DOHH2 (cell line): ENCODE measurements at regions not wholly inside any gene's neighbourhood (a gene's known extent, or its start where the extent isn't known, plus 50 kb on each side); places are given as distances from the start of the nearest gene placed in this dataset.
A peak's percentile ranks its signal among the peaks of the same experiment; 100 is the strongest.

Experiments
- H3F3A ChIP-seq: fragments of 200-600 bp; sonication (generic), shearing (Covaris generic); 2 replicates; pipeline ENCODE4 v1.6.0; 2016; ENCODE audit warnings: antibody characterized with exemption, mild to moderate bottlenecking; ENCODE audit not compliant: control insufficient read depth, insufficient read depth
- H3K27ac ChIP-seq: fragments of 200-600 bp; sonication (generic); 2 replicates; pipeline ENCODE4 v1.5.1; 2014; ENCODE audit warnings: low read depth, mild to moderate bottlenecking, low read length, moderate library complexity
- H3K27me3 ChIP-seq: fragments of 200-600 bp; sonication (generic); 2 replicates; pipeline ENCODE4 v1.6.1; 2014; ENCODE audit warnings: mild to moderate bottlenecking, low read length, mixed read lengths; ENCODE audit not compliant: control insufficient read depth
- H3K36me3 ChIP-seq: fragments of 200-600 bp; sonication (generic); 2 replicates; pipeline ENCODE4 v1.6.1; 2014; ENCODE audit warnings: mild to moderate bottlenecking, low read length, moderate library complexity, mixed read lengths; ENCODE audit not compliant: control insufficient read depth
- H3K4me1 ChIP-seq: fragments of 200-600 bp; sonication (generic); 2 replicates; pipeline ENCODE4 v1.6.1; 2014; ENCODE audit warnings: mild to moderate bottlenecking, low read length, mixed read lengths; ENCODE audit not compliant: control insufficient read depth
- H3K4me2 ChIP-seq: fragments of 200-600 bp; sonication (generic); 2 replicates; pipeline ENCODE4 v1.6.0; 2014; ENCODE audit warnings: mild to moderate bottlenecking, low read length, moderate library complexity
- H3K4me3 ChIP-seq: fragments of 200-600 bp; sonication (generic); 2 replicates; pipeline ENCODE4 v1.5.1; 2014; ENCODE audit warnings: mild to moderate bottlenecking, low read length, mixed read lengths
- H3K79me2 ChIP-seq: fragments of 200-600 bp; sonication (generic); 2 replicates; pipeline ENCODE4 v1.6.1; 2014; ENCODE audit warnings: mild to moderate bottlenecking, low read length, mixed read lengths; ENCODE audit not compliant: control insufficient read depth
- H3K9me2 ChIP-seq: fragments of 200-600 bp; sonication (generic); replicated peaks from 2 replicates; pipeline ENCODE4 v1.6.1; 2014; ENCODE audit warnings: mild to moderate bottlenecking, low read length, mixed read lengths; ENCODE audit not compliant: control insufficient read depth
- H3K9me3 ChIP-seq: fragments of 200-600 bp; sonication (generic); 2 replicates; pipeline ENCODE4 v1.6.1; 2014; ENCODE audit warnings: antibody characterized with exemption, low read length, mixed read lengths; ENCODE audit not compliant: control insufficient read depth, insufficient read depth
- H4K20me1 ChIP-seq: fragments of 200-600 bp; sonication (generic); 2 replicates; pipeline ENCODE4 v1.6.0; 2014; ENCODE audit warnings: low read depth, mild to moderate bottlenecking, antibody characterized with exemption, low read length, moderate library complexity; ENCODE audit not compliant: control insufficient read depth, insufficient read depth
- EZH2phosphoT487 ChIP-seq: fragments of 200-600 bp; sonication (generic); IDR thresholded peaks from 2 replicates; pipeline ENCODE4 v1.6.1; 2017; ENCODE audit warnings: borderline replicate concordance, mild to moderate bottlenecking, antibody characterized with exemption, low read length, moderate library complexity, mixed read lengths
- TF ChIP-seq, protein P1 (sequence below): fragments of 200-600 bp; sonication (generic); IDR thresholded peaks from one replicate; pipeline ENCODE4 v1.5.1; 2014; ENCODE audit warnings: antibody characterized with exemption, mild to moderate bottlenecking, low read depth, low read length; ENCODE audit not compliant: poor library complexity, severe bottlenecking

DNA sequence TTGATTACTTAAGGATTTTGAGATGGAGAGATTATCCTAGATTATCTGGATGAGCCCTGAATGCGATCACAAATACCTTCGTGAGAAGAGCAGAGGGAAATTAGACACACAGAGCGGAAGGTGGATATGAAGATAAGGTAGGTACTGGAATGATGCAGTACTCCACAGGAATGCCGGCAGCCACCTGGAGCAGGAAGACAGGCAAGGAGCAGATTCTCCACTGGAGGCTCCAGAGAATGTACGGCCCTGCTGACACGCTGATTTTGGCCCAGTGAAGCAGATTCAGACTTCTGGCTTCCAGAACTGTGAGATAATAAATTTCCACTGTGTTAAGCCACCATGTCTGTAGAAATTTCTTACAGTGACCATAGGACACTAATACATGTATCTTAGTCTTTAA is 79.4 kb upstream of the PITX2 start:
- Histone ChIP-seq H3K4me1 (peaks cover 44% of the 10 kb centered on the region), H3K36me3 (peaks cover 15% of the 10 kb centered on the region), H3K4me3 (no peak overlapping the region), H3K79me2 (no peaks in the 10 kb centered on the region), H3K9me2 (no peaks in the 10 kb centered on the region), H3K9me3 (peaks cover 13% of the 10 kb centered on the region), H3K27ac (no peak overlapping the region), H3K4me2 (no peak overlapping the region), H4K20me1 (no peaks in the 10 kb centered on the region), H3F3A (peaks cover 8% of the 10 kb centered on the region), H3K27me3 (no peaks in the 10 kb centered on the region)
- TF ChIP-seq, protein P1, sequence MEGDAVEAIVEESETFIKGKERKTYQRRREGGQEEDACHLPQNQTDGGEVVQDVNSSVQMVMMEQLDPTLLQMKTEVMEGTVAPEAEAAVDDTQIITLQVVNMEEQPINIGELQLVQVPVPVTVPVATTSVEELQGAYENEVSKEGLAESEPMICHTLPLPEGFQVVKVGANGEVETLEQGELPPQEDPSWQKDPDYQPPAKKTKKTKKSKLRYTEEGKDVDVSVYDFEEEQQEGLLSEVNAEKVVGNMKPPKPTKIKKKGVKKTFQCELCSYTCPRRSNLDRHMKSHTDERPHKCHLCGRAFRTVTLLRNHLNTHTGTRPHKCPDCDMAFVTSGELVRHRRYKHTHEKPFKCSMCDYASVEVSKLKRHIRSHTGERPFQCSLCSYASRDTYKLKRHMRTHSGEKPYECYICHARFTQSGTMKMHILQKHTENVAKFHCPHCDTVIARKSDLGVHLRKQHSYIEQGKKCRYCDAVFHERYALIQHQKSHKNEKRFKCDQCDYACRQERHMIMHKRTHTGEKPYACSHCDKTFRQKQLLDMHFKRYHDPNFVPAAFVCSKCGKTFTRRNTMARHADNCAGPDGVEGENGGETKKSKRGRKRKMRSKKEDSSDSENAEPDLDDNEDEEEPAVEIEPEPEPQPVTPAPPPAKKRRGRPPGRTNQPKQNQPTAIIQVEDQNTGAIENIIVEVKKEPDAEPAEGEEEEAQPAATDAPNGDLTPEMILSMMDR = no peak
- no peak for TF ChIP-seq EZH2phosphoT487

- Histone ChIP-seq H3K4me2 (peak overlapping the region; percentile 65), H3K27ac (peak overlapping the region; percentile 90), H3K27me3 (no peaks in the 10 kb centered on the region), H4K20me1 (no peaks in the 10 kb centered on the region), H3K4me3 (peak overlapping the region; percentile 60), H3K36me3 (peaks cover 20% of the 10 kb centered on the region), H3F3A (peaks cover 8% of the 10 kb centered on the region), H3K9me2 (no peaks in the 10 kb centered on the region), H3K9me3 (peaks cover 13% of the 10 kb centered on the region), H3K79me2 (no peaks in the 10 kb centered on the region), H3K4me1 (peaks cover 46% of the 10 kb centered on the region)
- TF ChIP-seq EZH2phosphoT487 = no peak
- TF ChIP-seq, protein P1 = no peak
These were observed 82.0 kb upstream of the PITX2 start for GRCh38 chr4:110704748-110705439.

DNA sequence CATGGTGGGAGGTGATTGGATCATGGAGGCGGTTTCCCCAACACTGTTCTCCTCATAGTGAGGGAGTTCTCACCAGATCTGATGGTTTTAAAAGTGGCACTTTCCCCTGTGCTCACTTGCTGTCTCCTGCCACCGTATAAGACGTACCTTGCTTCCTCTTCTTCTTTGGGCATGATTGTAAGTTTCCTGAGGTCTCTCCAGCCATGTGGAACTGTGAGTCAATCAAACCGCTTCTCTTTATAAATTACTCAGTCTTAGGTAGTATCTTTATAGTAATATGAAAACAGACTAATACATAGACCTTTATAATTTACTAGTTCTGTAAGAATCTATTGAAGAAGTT is 82.5 kb upstream of the PITX2 start:
- Histone ChIP-seq H3K4me3 (peak overlapping the region; percentile 60), H3K27ac (peak overlapping the region; percentile 90), H3K4me2 (peak overlapping the region; percentile 65), H3K79me2 (no peaks in the 10 kb centered on the region), H3F3A (peaks cover 8% of the 10 kb centered on the region), H3K9me2 (no peaks in the 10 kb centered on the region), H3K9me3 (peaks cover 13% of the 10 kb centered on the region), H3K4me1 (peaks cover 48% of the 10 kb centered on the region), H4K20me1 (no peaks in the 10 kb centered on the region), H3K27me3 (no peaks in the 10 kb centered on the region), H3K36me3 (peaks cover 20% of the 10 kb centered on the region)
- TF ChIP-seq, protein P1 = no peak
- no peak for TF ChIP-seq EZH2phosphoT487
